ENCODE measurements at regions not wholly inside any gene's neighbourhood (a gene's known extent, or its start where the extent isn't known, plus 50 kb on each side); places are given as distances from the start of the nearest gene placed in this dataset.

DNA sequence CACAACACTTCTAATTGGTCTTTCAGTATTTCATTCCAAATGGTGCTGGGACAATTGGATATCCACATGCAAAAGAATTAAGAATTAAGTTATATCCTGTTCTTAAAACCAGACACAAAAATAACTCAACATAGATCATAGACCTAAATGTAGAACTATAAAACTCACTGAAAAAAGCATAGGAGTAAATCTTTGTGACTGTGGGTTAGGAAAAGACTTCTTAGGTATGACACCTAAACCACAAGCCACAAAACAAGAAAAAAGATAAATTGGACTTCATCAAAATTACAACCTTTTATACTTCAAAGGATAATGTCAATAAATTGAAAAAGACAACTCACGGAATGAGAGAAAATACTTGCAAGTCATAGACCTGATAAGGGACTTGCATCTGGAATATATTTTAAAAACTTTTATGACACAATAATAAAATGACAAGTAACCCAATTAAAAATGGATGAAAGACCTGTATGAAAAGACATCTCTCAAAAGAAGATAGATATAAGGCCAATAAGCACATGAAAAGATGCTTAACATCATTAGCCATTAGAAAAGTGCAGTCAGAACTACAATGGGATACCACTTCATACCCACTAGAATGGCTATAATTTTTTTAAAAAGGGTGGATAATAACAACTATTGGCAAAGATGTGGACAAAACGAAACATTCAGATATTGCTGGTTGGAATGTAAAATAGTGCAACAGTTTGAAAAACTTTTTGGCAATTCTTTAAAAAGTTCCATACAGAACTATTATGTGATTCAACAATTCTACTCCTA lies 72.5 kb upstream of the SLC38A4 start:
- Mint-ChIP-seq H3K27ac (ENCODE audit: unreplicated experiment) (no peak overlapping the region), H3K36me3 (ENCODE audit: unreplicated experiment) (peaks cover 3% of the 10 kb centered on the region), H3K4me1 (ENCODE audit: unreplicated experiment) (peaks cover 25% of the 10 kb centered on the region), H3K27me3 (ENCODE audit: unreplicated experiment) (no peaks in the 10 kb centered on the region), H3K4me3 (ENCODE audit: unreplicated experiment) (no peak overlapping the region), H3K9me3 (ENCODE audit: unreplicated experiment) (peaks cover 21% of the 10 kb centered on the region)
- DNase-seq (ENCODE audit: extremely low spot score, unreplicated experiment), result no peak
- no peak for TF ChIP-seq CTCF (IDR thresholded peaks at IDR 0.05)

DNA sequence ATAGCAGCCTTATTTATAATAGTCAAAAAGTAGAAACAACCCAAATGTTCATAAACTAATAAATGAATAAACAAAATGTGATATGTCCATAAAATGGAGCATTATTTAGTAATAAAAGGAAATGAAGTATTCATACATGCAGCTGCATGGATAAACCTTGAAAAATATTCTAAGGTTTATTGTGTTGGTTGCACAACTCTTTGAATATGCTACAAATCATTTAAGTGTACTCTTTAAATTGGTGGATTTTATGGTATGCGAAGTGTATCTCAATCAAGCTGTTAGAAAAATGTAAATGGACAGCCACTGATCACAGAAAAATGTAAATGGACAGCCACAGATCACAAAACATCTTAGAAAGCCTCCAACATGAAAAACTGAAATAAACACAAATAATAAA lies 73.2 kb upstream of the SLC38A4 start:
- no peak for TF ChIP-seq CTCF (IDR thresholded peaks at IDR 0.05)
- peaks cover 27% of the 10 kb centered on the region for H3K4me1 Mint-ChIP-seq (ENCODE audit: unreplicated experiment)
- no peak for DNase-seq (ENCODE audit: extremely low spot score, unreplicated experiment)
- peaks cover 21% of the 10 kb centered on the region for H3K9me3 Mint-ChIP-seq (ENCODE audit: unreplicated experiment)
- peaks cover 3% of the 10 kb centered on the region for H3K36me3 Mint-ChIP-seq (ENCODE audit: unreplicated experiment)
- H3K27me3 Mint-ChIP-seq (ENCODE audit: unreplicated experiment), result no peaks in the 10 kb centered on the region
- H3K4me3 Mint-ChIP-seq (ENCODE audit: unreplicated experiment), result no peak overlapping the region
- no peak overlapping the region for H3K27ac Mint-ChIP-seq (ENCODE audit: unreplicated experiment)

- Mint-ChIP-seq H3K4me3 (ENCODE audit: unreplicated experiment) (peak overlapping the region; percentile 27), H3K27me3 (ENCODE audit: unreplicated experiment) (no peaks in the 10 kb centered on the region), H3K27ac (ENCODE audit: unreplicated experiment) (peak overlapping the region; percentile 27), H3K36me3 (ENCODE audit: unreplicated experiment) (peaks cover 3% of the 10 kb centered on the region), H3K9me3 (ENCODE audit: unreplicated experiment) (peaks cover 21% of the 10 kb centered on the region), H3K4me1 (ENCODE audit: unreplicated experiment) (peaks cover 44% of the 10 kb centered on the region)
- DNase-seq (ENCODE audit: extremely low spot score, unreplicated experiment), result no peak
- TF ChIP-seq CTCF (IDR thresholded peaks at IDR 0.05), result no peak
These were observed 75.1 kb upstream of the SLC38A4 start for GRCh38 chr12:46900734-46901463.

- H3K4me3 Mint-ChIP-seq (ENCODE audit: unreplicated experiment), result no peak overlapping the region
- H3K27ac Mint-ChIP-seq (ENCODE audit: unreplicated experiment), result no peak overlapping the region
- DNase-seq (ENCODE audit: extremely low spot score, unreplicated experiment), result no peak
- no peak for TF ChIP-seq CTCF (IDR thresholded peaks at IDR 0.05)
- H3K27me3 Mint-ChIP-seq (ENCODE audit: unreplicated experiment), result no peaks in the 10 kb centered on the region
- peaks cover 21% of the 10 kb centered on the region for H3K9me3 Mint-ChIP-seq (ENCODE audit: unreplicated experiment)
- peaks cover 3% of the 10 kb centered on the region for H3K36me3 Mint-ChIP-seq (ENCODE audit: unreplicated experiment)
- peaks cover 47% of the 10 kb centered on the region for H3K4me1 Mint-ChIP-seq (ENCODE audit: unreplicated experiment)
These were observed 75.8 kb upstream of the SLC38A4 start for GRCh38 chr12:46901464-46902205.

DNA sequence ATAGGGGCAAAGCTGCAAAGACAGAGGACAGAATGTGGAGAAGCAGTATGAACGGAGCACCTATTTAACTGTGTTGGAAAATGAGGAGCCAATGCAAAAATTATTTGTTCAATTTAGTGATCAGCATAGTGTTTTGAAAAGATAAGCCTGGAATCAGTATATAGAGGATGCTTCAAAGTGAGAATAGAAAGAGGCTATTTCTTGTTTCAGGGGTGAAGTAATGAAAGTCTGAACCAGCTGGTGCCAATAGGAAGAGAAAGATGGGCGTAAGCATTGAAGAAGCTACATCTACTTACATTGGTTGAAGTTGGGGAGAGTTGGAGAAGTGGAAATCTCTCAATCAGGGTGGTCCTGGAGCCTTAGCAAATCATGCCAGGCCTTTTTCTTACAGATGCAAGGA lies 77.3 kb upstream of the SLC38A4 start:
- H3K27me3 Mint-ChIP-seq (ENCODE audit: unreplicated experiment), result no peaks in the 10 kb centered on the region
- peaks cover 3% of the 10 kb centered on the region for H3K36me3 Mint-ChIP-seq (ENCODE audit: unreplicated experiment)
- peaks cover 49% of the 10 kb centered on the region for H3K4me1 Mint-ChIP-seq (ENCODE audit: unreplicated experiment)
- no peak overlapping the region for H3K27ac Mint-ChIP-seq (ENCODE audit: unreplicated experiment)
- DNase-seq (ENCODE audit: extremely low spot score, unreplicated experiment), result no peak
- no peak for TF ChIP-seq CTCF (IDR thresholded peaks at IDR 0.05)
- H3K4me3 Mint-ChIP-seq (ENCODE audit: unreplicated experiment), result no peak overlapping the region
- peaks cover 16% of the 10 kb centered on the region for H3K9me3 Mint-ChIP-seq (ENCODE audit: unreplicated experiment)
